Neural progenitor cell (in vitro differentiated cells): ENCODE measurements at regions not wholly inside any gene's neighbourhood (a gene's known extent, or its start where the extent isn't known, plus 50 kb on each side); places are given as distances from the start of the nearest gene placed in this dataset.

Experiments used
- DNase-seq: peaks from one replicate; pipeline ENCODE4 v3.0.0-alpha.2; 2016; ENCODE audit warnings: low spot score
- H2AFZ ChIP-seq: fragments of 200-600 bp; sonication (generic); replicated peaks from 2 replicates; pipeline ENCODE4 v1.6.1; 2016; ENCODE audit warnings: antibody characterized with exemption
- H3F3A ChIP-seq: fragments of 200-600 bp; sonication (generic); 2 replicates; pipeline ENCODE4 v1.6.1; 2016; ENCODE audit warnings: antibody characterized with exemption, low read depth
- H3K27ac ChIP-seq: fragments of 200-600 bp; sonication (generic); 2 replicates; pipeline ENCODE4 v1.5.1; 2016; ENCODE audit warnings: mild to moderate bottlenecking
- H3K27me3 ChIP-seq: fragments of 200-600 bp; sonication (generic); 2 replicates; pipeline ENCODE4 v1.6.1; 2016; ENCODE audit warnings: mild to moderate bottlenecking, moderate library complexity
- H3K36me3 ChIP-seq: fragments of 200-600 bp; sonication (generic); 2 replicates; pipeline ENCODE4 v1.5.1; 2016
- H3K4me1 ChIP-seq: fragments of 200-600 bp; sonication (generic); 2 replicates; pipeline ENCODE4 v1.6.1; 2016; ENCODE audit warnings: mixed run types
- H3K4me2 ChIP-seq: fragments of 200-600 bp; sonication (generic); 2 replicates; pipeline ENCODE4 v1.6.1; 2016
- H3K4me3 ChIP-seq: fragments of 200-600 bp; sonication (generic); 2 replicates; pipeline ENCODE4 v1.5.1; 2016
- H3K79me2 ChIP-seq: fragments of 200-600 bp; sonication (generic); 2 replicates; pipeline ENCODE4 v1.6.1; 2016; ENCODE audit warnings: low read depth
- H3K9ac ChIP-seq: fragments of 200-600 bp; sonication (generic); 2 replicates; pipeline ENCODE4 v1.6.1; 2016
- H3K9me3 ChIP-seq: fragments of 200-600 bp; sonication (generic); 2 replicates; pipeline ENCODE4 v1.5.1; 2016; ENCODE audit warnings: low read depth
- H4K20me1 ChIP-seq: fragments of 200-600 bp; sonication (generic); 2 replicates; pipeline ENCODE4 v1.6.1; 2016; ENCODE audit warnings: low read depth
- H3K27ac Mint-ChIP-seq: 3 replicates; pipeline ENCODE4 v1.8.0; 2021; ENCODE audit warnings: mixed read lengths
- H3K27me3 Mint-ChIP-seq: 2 replicates; pipeline ENCODE4 v1.8.0; 2022; ENCODE audit warnings: low read depth, mild to moderate bottlenecking, inconsistent platforms, moderate library complexity, mixed read lengths; ENCODE audit not compliant: insufficient read depth
- H3K36me3 Mint-ChIP-seq: 3 replicates; pipeline ENCODE4 v1.8.0; 2021; ENCODE audit warnings: mixed read lengths
- H3K4me1 Mint-ChIP-seq: 3 replicates; pipeline ENCODE4 v1.8.0; 2021; ENCODE audit warnings: mixed read lengths
- H3K4me3 Mint-ChIP-seq: 3 replicates; pipeline ENCODE4 v1.8.0; 2021; ENCODE audit warnings: mild to moderate bottlenecking, moderate library complexity, mixed read lengths
- H3K9me3 Mint-ChIP-seq: 3 replicates; pipeline ENCODE4 v1.8.0; 2020; ENCODE audit warnings: mixed read lengths
- CTCF ChIP-seq: fragments of 200-600 bp; sonication (generic); IDR thresholded peaks from 2 replicates; pipeline ENCODE4 v1.5.1; 2017; ENCODE audit warnings: antibody characterized with exemption, mild to moderate bottlenecking
- EZH2 ChIP-seq: fragments of 200-600 bp; sonication (generic); IDR thresholded peaks from 2 replicates; pipeline ENCODE4 v1.6.1; 2017; ENCODE audit warnings: antibody characterized with exemption, mild to moderate bottlenecking, moderate library complexity
- EZH2phosphoT487 ChIP-seq: fragments of 200-600 bp; sonication (generic); IDR thresholded peaks from 2 replicates; pipeline ENCODE4 v1.6.1; 2017; ENCODE audit warnings: antibody characterized with exemption

DNA sequence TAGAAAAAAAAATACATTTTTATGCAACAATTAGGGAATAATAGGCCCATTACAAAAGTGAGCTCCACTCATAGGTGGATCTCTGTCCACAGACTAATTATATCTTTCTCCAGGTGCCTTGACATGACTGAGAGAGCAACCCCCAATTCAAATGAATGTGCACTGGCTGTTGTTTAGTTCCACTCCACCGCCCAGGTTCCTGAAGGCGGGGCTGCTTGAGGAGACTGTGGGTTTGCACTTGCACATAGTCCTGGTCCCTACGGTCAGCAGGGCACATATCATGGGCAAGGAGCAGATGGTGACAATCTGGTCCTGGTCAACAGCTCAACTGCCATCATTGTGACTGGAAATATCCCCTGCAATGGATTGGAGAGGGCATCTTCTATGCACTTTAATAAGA is 195.6 kb upstream of the PWP1 start:
- Histone ChIP-seq H3F3A (no peaks in the 10 kb centered on the region), H3K9me3 (no peaks in the 10 kb centered on the region), H3K4me2 (no peak overlapping the region), H3K27ac (no peak overlapping the region), H3K4me3 (no peak overlapping the region), H3K27me3 (no peaks in the 10 kb centered on the region), H3K4me1 (no peaks in the 10 kb centered on the region), H2AFZ (no peak overlapping the region), H4K20me1 (no peaks in the 10 kb centered on the region), H3K36me3 (no peaks in the 10 kb centered on the region), H3K9ac (no peak overlapping the region), H3K79me2 (no peaks in the 10 kb centered on the region)
- DNase-seq: no peak
- Mint-ChIP-seq H3K36me3 (no peaks in the 10 kb centered on the region), H3K27me3 (peaks cover 9% of the 10 kb centered on the region), H3K4me1 (peaks cover 11% of the 10 kb centered on the region), H3K27ac (no peak overlapping the region), H3K4me3 (no peak overlapping the region), H3K9me3 (no peaks in the 10 kb centered on the region)
- no peak for TF ChIP-seq CTCF
- no peak for TF ChIP-seq EZH2
- no peak for TF ChIP-seq EZH2phosphoT487

DNA sequence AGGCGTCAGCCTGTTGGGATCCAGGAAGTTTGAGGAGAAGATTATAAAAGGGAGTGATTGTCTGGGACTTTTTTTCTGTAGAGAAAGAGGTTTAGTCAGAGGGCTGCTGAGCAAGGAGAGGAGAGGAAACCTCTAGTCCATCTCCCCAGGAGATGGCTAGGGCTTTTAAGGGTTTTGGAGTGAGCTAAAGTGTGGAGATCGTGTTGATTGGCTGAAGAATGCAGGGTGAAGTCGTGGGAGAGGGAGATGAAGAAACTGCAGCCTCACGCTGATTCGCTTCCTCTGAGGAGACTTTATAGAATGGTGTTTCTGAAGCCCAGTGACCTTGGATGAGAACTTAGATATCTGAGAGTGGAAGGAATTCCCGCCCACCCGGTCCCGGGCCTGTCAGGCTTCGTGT is 193.7 kb upstream of the PWP1 start:
- no peak overlapping the region for H3K27ac ChIP-seq
- H3F3A ChIP-seq: no peaks in the 10 kb centered on the region
- Mint-ChIP-seq H3K27ac (no peak overlapping the region), H3K9me3 (no peaks in the 10 kb centered on the region), H3K4me3 (no peak overlapping the region), H3K4me1 (peaks cover 11% of the 10 kb centered on the region), H3K36me3 (no peaks in the 10 kb centered on the region), H3K27me3 (peaks cover 15% of the 10 kb centered on the region)
- H3K4me3 ChIP-seq: no peak overlapping the region
- H3K36me3 ChIP-seq: no peaks in the 10 kb centered on the region
- no peaks in the 10 kb centered on the region for H3K4me1 ChIP-seq
- no peaks in the 10 kb centered on the region for H3K79me2 ChIP-seq
- H3K9me3 ChIP-seq: no peaks in the 10 kb centered on the region
- H3K4me2 ChIP-seq: no peak overlapping the region
- TF ChIP-seq EZH2phosphoT487 (no peak), EZH2 (no peak), CTCF (no peak)
- H4K20me1 ChIP-seq: no peaks in the 10 kb centered on the region
- no peak for DNase-seq
- H3K9ac ChIP-seq: no peak overlapping the region
- no peak overlapping the region for H2AFZ ChIP-seq
- no peaks in the 10 kb centered on the region for H3K27me3 ChIP-seq

DNA sequence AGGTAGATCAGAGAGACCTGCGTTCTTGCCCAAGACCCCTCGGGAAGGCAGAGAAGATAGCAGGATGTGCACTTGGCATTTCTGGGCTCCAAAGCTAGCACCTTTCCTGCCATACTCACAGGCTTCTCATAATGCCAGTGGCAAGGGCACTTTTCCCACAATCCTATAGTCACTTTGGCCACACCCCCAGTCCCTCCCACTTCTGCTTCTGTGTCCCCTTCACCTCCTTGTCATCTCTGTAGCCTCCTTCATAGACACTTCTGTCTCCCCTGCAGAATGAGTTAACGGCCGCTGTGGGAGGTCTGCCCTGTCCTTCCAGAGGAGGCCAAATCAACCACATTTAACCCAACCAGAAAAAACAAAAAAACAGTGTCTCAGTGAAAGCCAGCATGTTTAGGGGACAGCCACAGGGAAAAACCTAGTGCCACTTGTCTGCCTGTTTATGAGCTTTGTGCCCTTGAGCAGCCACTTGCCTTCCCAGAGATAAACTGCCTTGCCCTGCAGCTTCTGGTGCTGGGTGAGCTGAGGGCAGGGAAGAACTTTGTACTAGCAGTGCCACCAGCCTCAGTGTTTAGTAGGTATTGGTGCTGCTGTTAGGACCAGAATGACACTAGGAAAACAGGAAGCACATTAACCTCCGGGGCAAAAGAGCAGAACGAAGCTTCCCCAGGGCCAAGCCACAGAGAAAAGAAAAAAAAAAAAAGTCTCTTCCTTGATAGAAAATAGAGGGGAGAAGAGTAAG is 193.0 kb upstream of the PWP1 start:
- H3K36me3 Mint-ChIP-seq: no peaks in the 10 kb centered on the region
- no peak for DNase-seq

More for the DNA sequence above, 193.0 kb upstream of the PWP1 start:
- no peak overlapping the region for H2AFZ ChIP-seq
- H4K20me1 ChIP-seq: no peaks in the 10 kb centered on the region
- Mint-ChIP-seq H3K4me3 (no peak overlapping the region), H3K27me3 (peaks cover 17% of the 10 kb centered on the region), H3K9me3 (no peaks in the 10 kb centered on the region), H3K27ac (no peak overlapping the region), H3K4me1 (peaks cover 11% of the 10 kb centered on the region)
- no peak for TF ChIP-seq EZH2
- TF ChIP-seq CTCF: no peak
- TF ChIP-seq EZH2phosphoT487: no peak
- H3K4me3 ChIP-seq: no peak overlapping the region
- H3K27me3 ChIP-seq: no peaks in the 10 kb centered on the region
- no peaks in the 10 kb centered on the region for H3K4me1 ChIP-seq
- H3K9ac ChIP-seq: no peak overlapping the region
- no peaks in the 10 kb centered on the region for H3K79me2 ChIP-seq
- H3K27ac ChIP-seq: no peak overlapping the region
- H3K4me2 ChIP-seq: no peak overlapping the region
- no peaks in the 10 kb centered on the region for H3K9me3 ChIP-seq
- no peaks in the 10 kb centered on the region for H3F3A ChIP-seq
- H3K36me3 ChIP-seq: no peaks in the 10 kb centered on the region
